NCI-H2227 (cell line): ENCODE measurements at regions not wholly inside any gene's neighbourhood (a gene's known extent, or its start where the extent isn't known, plus 50 kb on each side); places are given as distances from the start of the nearest gene placed in this dataset.

Experiments used
- DNase-seq: peaks from one replicate; lab custom pipeline; 2025; ENCODE audit not compliant: unreplicated experiment; lab: John Stamatoyannopoulos, UW

DNA sequence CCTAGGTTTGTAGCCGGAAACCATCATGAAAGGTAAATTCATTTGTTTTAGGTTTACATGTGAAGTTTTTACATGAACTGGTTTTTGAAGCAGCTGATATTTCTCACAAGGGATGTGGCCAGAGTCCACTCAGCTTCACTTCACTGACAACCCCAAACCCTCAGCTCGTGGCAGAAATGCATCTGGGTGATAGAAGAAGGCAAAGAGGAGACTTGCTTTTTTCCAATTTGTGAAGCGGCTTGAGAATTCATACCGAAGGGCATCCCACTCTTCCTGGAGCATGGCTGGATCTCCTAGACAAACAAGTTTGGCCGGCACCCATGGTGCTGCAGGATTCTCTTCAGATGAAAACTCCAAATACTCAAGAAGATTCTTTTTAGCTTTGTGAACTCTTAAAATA, 392.8 kb upstream of the CNR1 start:
- no peak for DNase-seq

GRCh38 chr6:88556663-88557062, 390.5 kb upstream of the CNR1 start:
- no peak for DNase-seq

DNA sequence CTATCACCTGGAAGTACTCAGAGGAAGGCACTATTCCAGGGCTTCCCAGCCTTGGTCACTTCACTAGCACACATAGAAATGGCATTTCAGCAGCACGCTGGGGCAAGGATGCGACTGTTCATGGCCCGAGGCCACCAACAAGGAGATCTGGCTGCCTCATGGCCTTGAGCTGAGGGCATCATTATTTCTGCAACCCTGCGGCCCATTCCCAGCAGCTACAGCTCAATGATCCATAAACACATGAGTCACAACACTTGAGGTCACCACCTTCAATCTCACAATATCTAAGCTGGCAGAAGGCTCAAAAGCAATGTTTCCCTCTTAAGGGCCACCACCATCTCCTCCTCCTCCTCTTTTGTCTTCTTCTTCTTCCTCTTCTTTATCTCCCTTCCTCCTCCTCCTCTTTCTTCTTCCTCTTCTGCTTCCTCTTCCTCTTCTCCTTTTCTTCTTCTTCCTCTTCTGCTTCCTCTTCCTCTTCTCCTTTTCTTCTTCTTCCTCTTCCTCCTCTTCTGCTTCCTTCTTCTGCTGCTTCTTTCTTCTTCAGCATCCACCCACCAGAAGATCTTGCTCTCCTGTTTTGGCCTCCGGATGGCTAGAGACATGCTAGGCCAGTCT, 382.9 kb upstream of the CNR1 start:
- DNase-seq = no peak

- no peak for DNase-seq
These were observed 381.6 kb upstream of the CNR1 start for GRCh38 chr6:88547768-88548167.

GRCh38 chr6:88545991-88546390, 379.8 kb upstream of the CNR1 start:
- DNase-seq = no peak

DNA sequence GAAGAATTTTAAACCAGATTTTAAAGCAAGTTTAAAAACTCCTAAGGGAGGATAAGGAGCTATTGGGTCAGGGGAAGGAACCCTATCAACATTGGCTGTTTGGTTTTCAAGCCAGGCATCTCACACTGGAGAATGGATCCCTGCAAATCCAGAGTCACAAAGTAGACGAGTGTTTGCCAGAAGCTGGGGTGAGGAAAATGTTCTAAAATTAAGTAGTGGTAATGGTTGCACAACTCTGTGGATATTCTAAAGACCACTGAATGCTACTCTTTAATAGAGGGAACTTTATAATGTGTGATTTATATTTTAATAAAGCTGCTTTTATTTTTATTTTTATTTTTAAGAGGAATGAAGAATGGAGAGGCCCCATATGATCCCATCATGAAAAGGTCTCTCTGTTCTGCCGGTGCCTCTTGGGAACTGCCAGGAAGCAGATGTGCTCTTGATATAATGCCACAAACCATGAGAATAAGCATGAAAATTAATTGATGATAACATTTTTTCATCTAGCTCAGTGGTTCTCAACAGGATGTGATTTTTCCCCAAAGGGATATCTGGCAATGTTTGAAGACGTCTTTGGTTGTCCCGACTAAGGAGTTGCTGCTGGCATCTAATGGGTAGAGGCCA, 379.0 kb upstream of the CNR1 start:
- no peak for DNase-seq

DNA sequence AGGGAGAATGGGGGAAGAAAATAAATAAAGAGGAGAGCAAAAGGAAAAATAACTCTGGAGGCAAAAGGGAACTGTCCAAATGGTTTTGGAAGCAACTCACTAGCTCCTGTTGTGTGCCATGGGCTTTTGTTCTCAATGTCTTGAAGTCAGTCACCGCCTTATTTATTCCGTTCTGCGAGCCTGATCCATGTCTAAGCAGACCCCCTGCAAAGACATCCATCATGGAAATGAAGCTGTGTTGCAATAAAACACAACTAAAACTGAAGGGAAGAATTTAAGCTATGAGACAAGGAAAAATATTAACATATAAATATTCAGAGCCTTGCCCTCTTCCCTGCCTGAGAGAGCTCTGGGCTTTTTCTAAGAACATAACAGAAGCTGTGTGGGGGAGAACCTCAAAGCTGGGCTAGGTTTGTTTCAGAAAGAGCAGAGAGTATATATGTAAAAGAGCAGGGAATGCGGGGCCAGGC, 373.2 kb upstream of the CNR1 start:
- no peak for DNase-seq

- DNase-seq = no peak
These were observed 372.7 kb upstream of the CNR1 start for GRCh38 chr6:88538840-88539239.

- no peak for DNase-seq
These were observed 372.1 kb upstream of the CNR1 start for GRCh38 chr6:88538130-88538706.

DNA sequence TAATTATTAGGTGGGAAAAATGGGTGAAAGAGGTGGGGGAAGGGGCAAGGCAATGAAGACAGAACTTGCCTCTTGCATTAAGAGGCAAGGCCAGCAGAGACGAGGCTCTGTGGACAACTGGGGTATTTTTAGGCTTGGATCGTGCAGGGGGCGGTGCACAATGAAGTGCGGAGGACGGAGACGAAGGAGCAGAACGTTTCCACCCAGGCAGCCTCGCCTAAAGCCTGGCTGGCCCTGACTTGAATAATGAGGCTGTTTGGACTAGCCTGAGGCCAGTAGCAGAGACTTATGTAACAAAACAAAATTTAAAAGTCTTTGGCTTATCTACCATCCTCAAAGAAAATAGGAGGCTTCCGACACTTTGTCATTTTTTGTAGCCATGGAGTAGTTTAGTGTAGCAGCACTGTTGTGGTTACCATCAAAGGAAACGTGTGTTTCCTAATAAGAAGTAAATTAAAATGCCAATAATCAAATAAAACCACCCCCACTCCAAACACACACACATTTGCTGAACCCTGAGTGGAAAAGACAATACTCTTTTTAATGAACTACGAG, 370.0 kb upstream of the CNR1 start:
- no peak for DNase-seq

GRCh38 chr6:88535306-88535705, 369.2 kb upstream of the CNR1 start:
- no peak for DNase-seq

DNA sequence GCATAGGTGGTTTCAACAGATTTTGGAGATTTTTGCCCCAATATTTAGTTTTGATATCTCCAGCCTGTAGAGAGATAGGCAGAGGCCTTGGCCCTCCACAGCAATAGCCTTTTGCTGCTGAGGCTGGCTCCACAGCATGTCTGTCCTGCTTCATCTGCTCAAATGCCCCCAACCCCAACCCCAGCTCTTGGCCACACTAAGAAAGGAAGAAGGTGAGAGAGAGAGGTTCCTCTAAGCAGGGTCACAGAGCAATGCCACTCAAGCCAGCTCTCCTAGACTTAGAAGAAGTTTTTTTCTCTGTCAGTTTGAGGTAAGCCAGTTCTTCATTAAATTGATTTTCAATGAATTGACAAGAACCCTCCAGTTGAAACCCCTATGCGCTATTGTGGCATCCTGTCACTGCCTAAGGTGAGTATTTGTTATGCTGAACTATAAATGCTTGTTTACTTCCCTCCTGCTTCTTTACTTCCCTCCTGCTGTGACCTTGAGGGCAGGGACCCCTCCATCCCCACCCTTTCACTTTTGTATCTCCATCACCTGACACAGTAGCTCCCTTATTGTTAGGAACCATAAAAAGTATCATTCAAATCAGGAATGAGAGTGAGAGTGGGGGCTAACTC, 366.2 kb upstream of the CNR1 start:
- DNase-seq = no peak

DNA sequence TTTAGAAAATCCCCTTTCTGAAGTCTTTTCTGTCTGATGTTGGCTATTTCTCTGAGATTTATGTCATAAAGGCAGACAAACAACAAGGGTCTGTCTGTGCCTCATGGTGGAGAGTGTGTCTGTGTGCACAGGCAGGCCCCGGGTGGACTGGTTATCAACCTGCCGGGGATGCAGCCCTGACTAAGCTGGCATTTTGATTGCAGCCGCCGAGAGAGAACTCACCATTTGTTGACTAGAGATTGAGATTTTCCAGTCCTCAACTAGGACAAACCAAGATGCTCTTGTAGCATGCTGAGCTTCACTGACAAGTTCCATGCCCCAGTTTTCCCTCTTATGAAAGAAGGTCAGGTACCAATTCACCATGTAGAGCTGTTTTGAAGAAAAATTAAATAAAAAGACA, 363.6 kb upstream of the CNR1 start:
- no peak for DNase-seq

GRCh38 chr6:88520445-88520844, 354.3 kb upstream of the CNR1 start:
- no peak for DNase-seq

DNA sequence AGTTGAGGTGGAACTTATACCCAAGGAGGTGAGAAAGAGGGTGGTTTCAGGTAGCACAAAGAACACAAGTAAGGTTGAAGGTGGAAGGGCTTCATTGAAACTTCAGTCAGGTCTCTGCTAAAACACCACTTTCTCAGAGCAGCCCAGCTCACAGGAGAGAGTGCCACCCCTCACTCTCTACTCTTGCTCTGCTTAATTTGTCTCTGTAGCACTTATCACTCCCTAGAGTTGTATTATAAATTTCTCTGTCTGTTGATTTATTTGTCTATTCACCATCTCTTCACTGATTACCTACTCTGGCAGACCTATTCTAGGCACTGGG, 353.8 kb upstream of the CNR1 start:
- DNase-seq = no peak

DNA sequence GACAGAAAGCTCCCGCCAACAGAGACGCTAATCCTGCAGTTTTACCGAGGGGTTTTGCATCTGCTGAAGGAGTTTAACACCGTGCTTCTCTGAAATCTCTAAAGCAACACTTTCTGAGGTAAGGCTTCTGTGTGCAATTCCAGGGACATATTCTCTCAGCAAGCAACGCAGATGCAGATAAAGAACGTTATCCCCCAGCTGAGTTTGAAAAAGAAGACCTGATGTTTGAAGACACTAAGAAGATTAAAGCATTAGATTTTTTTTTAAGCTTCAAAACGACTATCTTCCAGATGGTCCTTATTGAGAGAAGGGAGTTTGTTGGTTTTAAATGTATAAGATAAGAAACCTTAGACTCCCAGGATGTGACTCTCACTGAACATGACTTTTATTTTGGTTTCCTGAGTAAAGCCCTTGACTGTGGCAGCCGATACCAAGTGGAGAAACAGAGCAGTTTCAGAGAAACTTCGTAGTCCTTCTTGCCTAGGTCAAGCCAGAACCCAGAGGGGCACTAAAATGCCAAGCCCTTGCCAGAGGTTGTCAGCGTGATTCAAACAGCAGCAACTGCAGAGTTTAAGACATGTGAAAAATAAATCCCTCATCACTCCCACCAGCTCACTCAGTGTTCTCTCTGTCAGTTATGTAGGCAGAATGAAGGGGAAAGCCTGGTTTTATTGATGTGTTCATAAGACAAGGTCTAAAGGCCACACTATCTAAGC, 353.3 kb upstream of the CNR1 start:
- DNase-seq = no peak

GRCh38 chr6:88517737-88518136, 351.6 kb upstream of the CNR1 start:
- DNase-seq = no peak

- no peak for DNase-seq
These were observed 347.8 kb upstream of the CNR1 start for GRCh38 chr6:88513920-88514319.

- no peak for DNase-seq
These were observed 347.3 kb upstream of the CNR1 start for GRCh38 chr6:88513471-88513870.

- no peak for DNase-seq
These were observed 346.8 kb upstream of the CNR1 start for GRCh38 chr6:88512951-88513350.

DNA sequence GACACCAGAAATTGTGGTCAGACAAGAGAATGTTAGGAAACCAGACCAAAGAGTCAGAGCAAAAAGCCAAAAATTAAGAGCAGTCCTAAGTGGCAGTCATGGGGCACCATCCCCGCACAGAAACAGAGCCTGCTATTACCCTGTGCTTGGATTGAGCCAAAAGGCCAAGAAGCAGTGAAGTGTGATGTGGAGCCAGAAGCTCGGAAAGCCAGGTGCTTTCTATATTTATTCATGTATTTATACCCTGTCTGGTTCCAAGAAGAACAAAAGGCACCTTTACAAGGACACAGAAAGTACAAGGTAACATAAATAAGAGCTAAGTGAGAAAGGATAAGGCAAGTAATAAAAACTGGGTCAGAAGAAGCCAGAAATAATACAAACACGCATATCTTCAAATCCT, 336.2 kb upstream of the CNR1 start:
- DNase-seq = no peak
